HepG2 (cell line): ENCODE measurements at regions not wholly inside any gene's neighbourhood (a gene's known extent, or its start where the extent isn't known, plus 50 kb on each side); places are given as distances from the start of the nearest gene placed in this dataset.

Experiments
- ARID3A ChIP-seq: IDR thresholded peaks from 2 replicates; pipeline ENCODE4 v1.6.1; 2012; ENCODE audit warnings: low read depth, low read length, improper control_type of control experiment
- MAFF ChIP-seq: IDR thresholded peaks from 2 replicates; pipeline ENCODE4 v1.6.1; 2011; ENCODE audit warnings: low read depth, low read length, improper control_type of control experiment
- RBAK ChIP-seq: sonication (generic); formaldehyde crosslinking; IDR thresholded peaks from 2 replicates; pipeline ENCODE4 v1.5.1; 2020; ENCODE audit warnings: mild to moderate bottlenecking, missing genetic modification reagents
- SIN3B ChIP-seq: fragments of 150-350 bp; IDR thresholded peaks from 2 replicates; pipeline ENCODE4 v1.6.1; 2014; ENCODE audit warnings: low read length
- ZNF350 ChIP-seq: sonication (generic); formaldehyde crosslinking; IDR thresholded peaks from 2 replicates; pipeline ENCODE4 v1.4.0; 2020; ENCODE audit warnings: mild to moderate bottlenecking, low read depth, missing genetic modification reagents, borderline replicate concordance
- ZNF670 ChIP-seq: sonication (generic); formaldehyde crosslinking; IDR thresholded peaks from 2 replicates; pipeline ENCODE4 v1.8.0; 2022; ENCODE audit warnings: mild to moderate bottlenecking, missing genetic modification reagents, borderline replicate concordance
- ZNF687 ChIP-seq: sonication (generic); formaldehyde crosslinking; IDR thresholded peaks from 2 replicates; pipeline ENCODE4 v1.5.1; 2020; ENCODE audit warnings: mild to moderate bottlenecking, missing genetic modification reagents, moderate library complexity

GRCh38 chr15:99476413-99477222 is 89.2 kb upstream of the MEF2A start (continued):
- TF ChIP-seq ARID3A (0 out of 2 replicates have a peak, but pooled peaks have one; percentile 23), SIN3B (no peak), RBAK (CRISPR knock-in tag) (no peak), ZNF670 (CRISPR knock-in tag) (no peak), ZNF350 (CRISPR knock-in tag) (no peak), MAFF (no peak), ZNF687 (peak; percentile 55)
